ENCODE measurements at regions not wholly inside any gene's neighbourhood (a gene's known extent, or its start where the extent isn't known, plus 50 kb on each side); places are given as distances from the start of the nearest gene placed in this dataset.
"Not testable (repeated sequence)": the region's sequence is repeated elsewhere in the genome, so short reads cannot be mapped to it uniquely, and the experiment has no call there.

- DNase-seq, result no peak
Observed at GRCh38 chr10:2777666-2778355, 289.5 kb upstream of the PFKP start.

DNA sequence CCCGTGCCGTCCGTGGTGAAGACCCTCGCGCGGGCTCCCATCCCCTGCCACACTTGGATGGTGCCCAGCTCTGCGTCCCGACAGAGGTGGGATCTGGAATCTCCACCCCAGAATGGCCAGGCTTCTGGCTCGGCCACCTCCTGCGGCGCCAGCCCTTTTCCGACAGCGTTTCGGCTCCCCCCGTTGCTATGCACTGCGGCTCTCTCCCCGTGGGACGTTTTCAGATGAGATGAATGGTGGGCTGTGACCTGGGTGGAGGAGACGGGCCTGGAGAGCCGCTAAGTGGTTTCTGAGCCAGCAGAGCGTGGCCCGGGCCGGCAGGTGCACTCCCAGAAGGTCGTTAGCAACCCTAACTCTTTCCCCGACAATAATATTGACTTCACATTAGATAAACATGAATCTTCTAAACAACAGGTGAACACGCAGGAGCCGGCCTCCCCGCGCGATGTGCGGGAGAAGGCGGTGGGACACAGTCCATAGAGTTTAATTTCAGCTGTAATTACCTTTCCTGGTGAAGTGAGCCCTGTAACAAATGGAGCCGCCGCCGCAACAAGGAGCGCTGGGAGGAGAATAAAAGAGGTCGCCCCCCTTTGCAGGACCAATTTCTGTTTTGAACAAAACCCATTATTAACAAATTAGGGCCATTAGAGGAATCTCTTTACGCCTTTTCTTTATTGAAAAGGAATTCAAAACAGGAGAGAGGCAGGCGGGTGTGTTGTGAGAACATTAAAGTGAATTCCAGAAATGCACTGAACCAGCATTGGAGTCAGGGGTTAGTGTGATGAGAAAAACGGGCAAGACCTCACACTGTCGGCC lies 294.3 kb upstream of the PFKP start:
- peak; percentile 61 for DNase-seq

GRCh38 chr10:2772135-2772534 lies 295.2 kb upstream of the PFKP start:
- no peak for DNase-seq

- not testable (repeated sequence) for DNase-seq
Observed at GRCh38 chr10:2767293-2767692, 300.1 kb upstream of the PFKP start.

- DNase-seq, result no peak
Observed at GRCh38 chr10:2761971-2762370, 305.4 kb upstream of the PFKP start.

DNA sequence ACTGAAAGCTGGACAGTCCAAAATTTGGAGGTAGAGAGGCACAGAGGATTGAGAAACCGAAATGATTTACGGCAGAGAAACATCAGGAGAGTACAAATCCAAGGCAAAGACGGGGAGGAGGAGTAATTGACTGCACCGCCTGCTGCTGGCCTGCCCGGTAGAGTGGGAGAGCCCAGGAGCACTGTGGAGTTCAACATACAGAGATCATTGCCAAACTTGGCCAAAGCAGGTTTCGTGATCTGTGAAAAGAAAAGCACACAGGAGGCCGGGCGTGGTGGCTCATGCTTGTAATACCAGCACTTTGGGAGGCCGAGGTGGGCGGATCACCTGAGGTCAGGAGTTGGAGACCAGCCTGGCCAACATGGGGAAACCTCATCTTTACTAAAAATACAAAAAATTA lies 306.0 kb upstream of the PFKP start:
- DNase-seq, result no peak

DNA sequence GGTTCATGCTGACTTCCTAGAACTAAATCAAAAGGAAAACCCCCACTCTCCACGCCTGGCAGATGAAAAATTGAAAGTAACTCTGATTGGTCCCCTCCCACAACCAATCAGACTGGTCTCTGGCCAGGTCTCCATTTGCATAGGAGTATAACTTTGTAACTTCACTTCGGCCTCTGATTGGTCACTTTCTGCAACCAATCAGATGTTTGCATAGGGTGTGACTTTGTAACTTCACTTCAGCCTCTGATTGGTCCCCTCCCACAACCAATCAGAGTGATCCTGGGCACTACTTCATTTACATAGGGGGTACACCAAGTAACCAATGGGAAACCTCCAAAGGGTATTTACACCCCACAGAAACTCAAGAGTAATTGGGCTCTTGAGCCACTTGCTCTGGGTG lies 306.6 kb upstream of the PFKP start:
- DNase-seq, result no peak

GRCh38 chr10:2759233-2759632 lies 308.1 kb upstream of the PFKP start:
- no peak for DNase-seq

DNA sequence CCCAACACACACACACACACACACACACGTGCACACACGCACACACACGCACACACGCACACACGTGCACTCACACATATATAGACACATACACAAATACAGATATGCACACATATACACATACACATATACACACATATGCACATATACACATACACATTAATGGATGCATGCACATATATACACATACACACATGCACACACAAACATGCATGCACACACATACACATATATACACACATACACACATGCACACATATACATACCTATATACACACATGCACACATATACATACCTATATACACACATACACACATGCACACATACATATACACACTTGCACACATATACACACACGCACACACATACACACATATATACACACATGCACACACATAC lies 312.4 kb upstream of the PFKP start:
- DNase-seq, result no peak

DNA sequence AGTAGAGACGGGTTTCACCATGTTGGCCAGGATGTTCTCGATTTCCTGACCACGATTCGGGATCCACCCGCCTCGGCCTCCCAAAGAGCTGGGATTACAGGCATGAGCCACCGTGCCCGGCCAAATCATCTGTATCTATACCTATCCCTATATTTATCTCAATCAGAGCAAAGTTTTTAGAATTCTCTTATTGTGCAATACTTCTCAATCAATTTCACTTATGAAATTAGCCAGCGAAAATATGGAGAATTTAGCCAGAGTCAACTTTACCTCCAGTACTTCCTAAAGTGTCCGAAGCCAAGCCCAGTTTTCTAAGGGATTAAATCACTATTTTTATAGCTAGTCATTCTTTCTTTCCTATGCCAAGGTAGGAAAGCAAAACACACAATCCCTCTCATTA lies 319.1 kb upstream of the PFKP start:
- DNase-seq, result no peak

GRCh38 chr10:2746638-2747037 lies 320.7 kb upstream of the PFKP start:
- no peak for DNase-seq

- no peak for DNase-seq
Observed at GRCh38 chr10:2745666-2746065, 321.7 kb upstream of the PFKP start.

- DNase-seq, result no peak
Observed at GRCh38 chr10:2744547-2745200, 322.7 kb upstream of the PFKP start.

GRCh38 chr10:2734603-2735002 lies 332.7 kb upstream of the PFKP start:
- no peak for DNase-seq

GRCh38 chr10:2733278-2733963 lies 333.9 kb upstream of the PFKP start:
- DNase-seq, result no peak

- no peak for DNase-seq
Observed at GRCh38 chr10:2731940-2732339, 335.4 kb upstream of the PFKP start.

DNA sequence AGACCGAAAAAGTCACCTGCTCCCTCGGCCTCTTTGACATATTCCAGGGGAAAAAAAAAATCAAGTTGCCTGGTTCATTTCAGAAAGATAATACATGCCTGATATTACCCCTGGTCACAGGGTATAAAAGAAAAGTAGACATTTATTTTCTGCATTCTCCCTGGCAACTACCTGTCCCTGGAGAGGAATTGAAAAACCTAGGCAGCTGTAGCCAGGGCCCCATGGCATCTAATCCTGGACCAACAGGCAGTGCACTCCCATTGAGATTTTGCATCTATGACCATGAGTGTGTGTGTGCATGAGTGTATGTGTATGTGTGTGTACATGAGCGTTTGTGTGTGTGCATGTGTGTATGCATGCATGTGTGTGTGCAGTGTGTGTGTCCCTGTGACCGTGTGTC lies 338.2 kb upstream of the PFKP start:
- no peak for DNase-seq

DNA sequence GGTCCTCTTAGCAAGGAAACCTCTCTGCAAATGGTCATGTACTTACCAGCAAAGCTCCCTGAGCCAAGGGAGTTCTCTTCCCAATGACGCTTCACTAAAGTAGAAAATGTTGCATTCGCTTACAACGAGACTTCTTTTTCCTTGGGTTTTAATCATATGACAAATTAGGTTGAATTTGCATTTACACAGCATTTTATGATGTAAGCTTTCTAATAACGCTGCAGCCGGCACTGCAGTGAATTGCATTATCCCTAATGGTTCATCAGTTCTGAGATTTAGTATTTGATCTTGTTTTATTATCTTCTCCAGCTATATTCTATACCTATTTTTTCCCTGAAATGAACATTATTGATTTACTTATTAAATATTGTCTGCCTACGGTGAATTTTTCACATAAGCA lies 339.3 kb upstream of the PFKP start:
- no peak for DNase-seq

- DNase-seq, result no peak
Observed at GRCh38 chr10:2716596-2716995, 350.8 kb upstream of the PFKP start.

- DNase-seq, result no peak
Observed at GRCh38 chr10:2714597-2714996, 352.8 kb upstream of the PFKP start.

GRCh38 chr10:2703953-2704352 lies 363.4 kb upstream of the PFKP start:
- DNase-seq, result no peak

GRCh38 chr10:2701802-2702201 lies 365.5 kb upstream of the PFKP start:
- DNase-seq, result no peak

- no peak for DNase-seq
Observed at GRCh38 chr10:2700626-2701305, 366.6 kb upstream of the PFKP start.
